H1 (cell line): ENCODE measurements at regions not wholly inside any gene's neighbourhood (a gene's known extent, or its start where the extent isn't known, plus 50 kb on each side); places are given as distances from the start of the nearest gene placed in this dataset.

Experiments
- BCL11A ChIP-seq, 2 experiments: IDR thresholded peaks; one replicate each; pipeline ENCODE4 v1.6.1; 2011; ENCODE audit warnings: low read depth in 2 of 2, low read length in 2 of 2, mild to moderate bottlenecking in 2 of 2
- CEBPB ChIP-seq: IDR thresholded peaks from 2 replicates; pipeline ENCODE4 v1.6.1; 2012; ENCODE audit warnings: low read depth, low read length
- CHD1 ChIP-seq: IDR thresholded peaks from 2 replicates; pipeline ENCODE4 v1.6.1; 2012; ENCODE audit warnings: low read depth, low read length, improper control_type of control experiment
- CHD7 ChIP-seq: fragments of 300-600 bp; sonication (generic); IDR thresholded peaks from 2 replicates; pipeline ENCODE4 v1.7.1; 2012; ENCODE audit warnings: low read length, moderate library complexity, mild to moderate bottlenecking, inconsistent platforms; ENCODE audit not compliant: insufficient replicate concordance
- CREB1 ChIP-seq: IDR thresholded peaks from 2 replicates; pipeline ENCODE4 v1.6.1; 2012; ENCODE audit warnings: inconsistent platforms
- HDAC2 ChIP-seq, 2 experiments: fragments of 300-600 bp in 1 of 2; sonication (generic) in 1 of 2; IDR thresholded peaks; 2 replicates each; pipeline ENCODE4 v1.6.1; 2011 to 2012; ENCODE audit warnings: low read depth in 2 of 2, low read length in 2 of 2, mild to moderate bottlenecking in 2 of 2, moderate library complexity in 2 of 2, borderline replicate concordance in 1 of 2, inconsistent platforms in 1 of 2
- HDAC6 ChIP-seq: IDR thresholded peaks from one replicate; pipeline ENCODE4 v1.7.1; 2012; ENCODE audit warnings: low read depth, mild to moderate bottlenecking, inconsistent platforms, low read length, moderate library complexity
- JUN ChIP-seq: IDR thresholded peaks from 2 replicates; pipeline ENCODE4 v1.6.1; 2011; ENCODE audit warnings: low read depth, mild to moderate bottlenecking, improper control_type of control experiment, low read length
- RFX5 ChIP-seq: IDR thresholded peaks from 2 replicates; pipeline ENCODE4 v1.6.1; 2011; ENCODE audit warnings: low read depth, low read length, improper control_type of control experiment, borderline replicate concordance
- RXRA ChIP-seq: IDR thresholded peaks from 2 replicates; pipeline ENCODE4 v1.6.1; 2011; ENCODE audit warnings: low read depth, mild to moderate bottlenecking, low read length, moderate library complexity; ENCODE audit not compliant: insufficient read depth
- SIN3A ChIP-seq, 2 experiments: IDR thresholded peaks in 1 of 2; conservative IDR thresholded peaks in 1 of 2; 2 replicates each; pipeline ENCODE4 v1.6.1; 2011 to 2012; ENCODE audit warnings: low read length in 2 of 2, improper control_type of control experiment in 1 of 2, low read depth in 1 of 2, mild to moderate bottlenecking in 1 of 2
- SP2 ChIP-seq: IDR thresholded peaks from 2 replicates; pipeline ENCODE4 v1.6.1; 2012; ENCODE audit warnings: mild to moderate bottlenecking, low read length, inconsistent platforms
- TAF1 ChIP-seq: IDR thresholded peaks from 2 replicates; pipeline ENCODE4 v1.6.1; 2011; ENCODE audit warnings: mild to moderate bottlenecking, low read depth, low read length

- TF ChIP-seq CHD7 (no peak), RXRA (no peak), CREB1 (no peak), SIN3A (conservative IDR thresholded peaks at IDR 0.05 in 1 of 2, IDR thresholded peaks at IDR 0.05 in 1 of 2; ENCODE audit: low read depth in 1 of 2, low read length in 2 of 2) (no peak), BCL11A (IDR thresholded peaks at IDR 0.05; ENCODE audit: low read depth in 2 of 2, low read length in 2 of 2) (no peak), HDAC6 (no peak), HDAC2 (IDR thresholded peaks at IDR 0.05; ENCODE audit: borderline replicate concordance in 1 of 2, low read depth in 2 of 2, low read length in 2 of 2) (no peak), CHD1 (no peak), RFX5 (no peak), CEBPB (no peak), TAF1 (no peak), SP2 (no peak), JUN (no peak)
Observed at GRCh38 chr5:109524555-109524954, 114.8 kb upstream of the PJA2 start (continued).
